ENCODE measurements at regions not wholly inside any gene's neighbourhood (a gene's known extent, or its start where the extent isn't known, plus 50 kb on each side); places are given as distances from the start of the nearest gene placed in this dataset.
"Not testable (repeated sequence)": the region's sequence is repeated elsewhere in the genome, so short reads cannot be mapped to it uniquely, and the experiment has no call there.

- DNase-seq: peak; percentile 72
Observed at GRCh38 chr12:3371018-3371417, 120.0 kb upstream of the PRMT8 start.

- no peak for DNase-seq
Observed at GRCh38 chr12:3375326-3375725, 115.7 kb upstream of the PRMT8 start.

GRCh38 chr12:3376779-3377455, 114.1 kb upstream of the PRMT8 start:
- no peak for DNase-seq

GRCh38 chr12:3378655-3379054, 112.3 kb upstream of the PRMT8 start:
- DNase-seq: no peak

GRCh38 chr12:3379079-3379478, 111.9 kb upstream of the PRMT8 start:
- DNase-seq: no peak

- DNase-seq: no peak
Observed at GRCh38 chr12:3380200-3381043, 110.6 kb upstream of the PRMT8 start.

- DNase-seq: no peak
Observed at GRCh38 chr12:3381059-3382047, 109.7 kb upstream of the PRMT8 start.

GRCh38 chr12:3389986-3390385, 101.0 kb upstream of the PRMT8 start:
- DNase-seq: no peak

GRCh38 chr12:3397596-3397995, 93.4 kb upstream of the PRMT8 start:
- DNase-seq: not testable (repeated sequence)

- no peak for DNase-seq
Observed at GRCh38 chr12:3398196-3398789, 92.7 kb upstream of the PRMT8 start.

- DNase-seq: no peak
Observed at GRCh38 chr12:3405821-3406220, 85.2 kb upstream of the PRMT8 start.

- no peak for DNase-seq
Observed at GRCh38 chr12:3407723-3408122, 83.3 kb upstream of the PRMT8 start.

GRCh38 chr12:3409662-3410061, 81.3 kb upstream of the PRMT8 start:
- no peak for DNase-seq

- DNase-seq: no peak
Observed at GRCh38 chr12:3416159-3416558, 74.8 kb upstream of the PRMT8 start.

- no peak for DNase-seq
Observed at GRCh38 chr12:3416670-3417069, 74.3 kb upstream of the PRMT8 start.

- no peak for DNase-seq
Observed at GRCh38 chr12:3417113-3417512, 73.9 kb upstream of the PRMT8 start.

- DNase-seq: no peak
Observed at GRCh38 chr12:3417937-3418462, 73.0 kb upstream of the PRMT8 start.

- peak; percentile 47 for DNase-seq
Observed at GRCh38 chr12:3418609-3419390, 72.2 kb upstream of the PRMT8 start.

GRCh38 chr12:3419558-3419957, 71.4 kb upstream of the PRMT8 start:
- DNase-seq: no peak

- DNase-seq: no peak
Observed at GRCh38 chr12:3420693-3421092, 70.3 kb upstream of the PRMT8 start.

- DNase-seq: no peak
Observed at GRCh38 chr12:3421191-3421978, 69.6 kb upstream of the PRMT8 start.

Measured in NCI-H510A (cell line).